CD4-positive, alpha-beta T cell treated with Interleukin-4 for 4 hours (primary cell): ENCODE measurements at regions not wholly inside any gene's neighbourhood (a gene's known extent, or its start where the extent isn't known, plus 50 kb on each side); places are given as distances from the start of the nearest gene placed in this dataset.

Experiments
- DNase-seq: peaks from one replicate; pipeline ENCODE4 v3.0.0-alpha.2; 2020

DNA sequence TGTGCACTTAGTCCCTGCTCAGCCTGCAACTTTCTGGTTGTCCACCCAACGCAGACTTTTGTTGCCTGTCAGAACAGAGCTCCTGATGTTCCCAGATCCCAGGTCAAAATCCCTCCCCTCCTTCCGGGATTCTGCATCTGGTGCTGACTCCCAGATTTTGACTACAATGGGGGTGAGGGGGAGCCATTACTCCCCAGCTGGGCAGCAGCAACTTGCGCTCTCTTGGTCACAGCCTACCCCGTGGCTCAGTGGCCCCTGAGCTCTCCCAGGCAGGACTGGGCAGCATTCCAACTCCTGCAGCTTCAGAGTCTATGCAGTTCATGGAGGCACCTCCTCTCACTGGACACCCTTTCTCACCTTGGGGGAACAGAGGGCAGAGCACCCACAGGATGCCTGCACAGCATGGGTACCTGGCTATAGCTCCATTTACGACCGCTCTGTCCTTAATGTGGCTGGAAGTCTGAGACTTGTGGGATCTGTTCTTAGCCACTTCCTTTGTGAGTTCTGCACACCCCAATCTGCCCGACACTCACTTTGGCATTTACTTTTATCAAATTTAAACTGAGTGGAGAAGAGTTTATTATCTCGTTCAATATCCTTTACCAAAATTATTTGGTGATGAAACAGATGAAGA lies 545.5 kb upstream of the MGMT start:
- no peak for DNase-seq

GRCh38 chr10:128922172-128922571 lies 544.9 kb upstream of the MGMT start:
- no peak for DNase-seq

DNA sequence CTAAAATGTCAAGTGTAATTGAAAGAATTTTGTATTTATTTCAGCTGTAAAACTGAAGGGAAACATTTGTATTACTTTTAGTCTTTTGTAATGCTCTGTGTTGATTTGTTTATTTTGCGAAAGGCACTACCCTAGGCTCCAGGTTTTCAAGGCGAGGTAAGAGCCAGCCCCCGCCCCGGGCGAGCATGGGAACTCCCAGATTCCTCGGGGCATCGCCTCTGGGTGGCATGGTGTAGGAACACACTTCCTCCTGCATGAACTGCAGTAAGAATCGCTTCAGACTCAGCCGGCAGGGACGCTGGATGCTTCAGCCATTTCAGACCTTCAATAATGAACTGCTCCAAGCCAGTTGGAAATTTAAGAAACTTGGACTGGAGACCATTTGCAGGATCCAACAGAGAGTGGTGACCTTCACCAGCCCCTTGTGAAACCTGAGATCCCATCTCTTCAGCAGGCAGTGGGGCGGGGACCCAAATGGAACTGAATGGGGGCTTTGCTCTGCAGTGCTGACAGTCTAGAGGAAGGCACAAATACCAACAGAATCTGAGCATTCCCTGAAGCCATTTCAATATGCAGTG lies 544.3 kb upstream of the MGMT start:
- DNase-seq, result no peak

DNA sequence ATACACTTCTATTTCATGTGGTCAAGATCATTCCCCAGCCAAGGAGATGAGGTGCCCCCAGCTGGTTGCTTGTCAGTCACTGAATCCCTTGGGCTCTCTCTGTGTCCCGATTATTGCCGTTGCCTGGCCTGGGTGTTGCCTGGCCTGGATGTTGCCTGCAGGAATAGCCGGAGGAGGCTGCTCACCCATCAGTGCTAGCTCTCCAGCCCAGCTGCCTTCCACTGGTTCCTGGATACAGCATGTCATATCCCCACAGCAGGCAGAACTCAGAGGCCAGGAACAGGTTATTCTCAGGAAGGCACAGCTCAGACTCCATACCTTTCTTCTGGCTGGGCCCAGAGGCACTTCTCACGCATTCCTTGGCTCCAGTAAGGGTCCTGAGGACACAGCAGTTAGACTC lies 542.1 kb upstream of the MGMT start:
- DNase-seq, result no peak

- no peak for DNase-seq
These were observed 540.3 kb upstream of the MGMT start for GRCh38 chr10:128926711-128927110.

- DNase-seq, result no peak
These were observed 539.4 kb upstream of the MGMT start for GRCh38 chr10:128927497-128928161.

- DNase-seq, result no peak
These were observed 538.7 kb upstream of the MGMT start for GRCh38 chr10:128928231-128928836.

- DNase-seq, result no peak
These were observed 537.9 kb upstream of the MGMT start for GRCh38 chr10:128929131-128929530.

GRCh38 chr10:128929767-128930166 lies 537.3 kb upstream of the MGMT start:
- no peak for DNase-seq

DNA sequence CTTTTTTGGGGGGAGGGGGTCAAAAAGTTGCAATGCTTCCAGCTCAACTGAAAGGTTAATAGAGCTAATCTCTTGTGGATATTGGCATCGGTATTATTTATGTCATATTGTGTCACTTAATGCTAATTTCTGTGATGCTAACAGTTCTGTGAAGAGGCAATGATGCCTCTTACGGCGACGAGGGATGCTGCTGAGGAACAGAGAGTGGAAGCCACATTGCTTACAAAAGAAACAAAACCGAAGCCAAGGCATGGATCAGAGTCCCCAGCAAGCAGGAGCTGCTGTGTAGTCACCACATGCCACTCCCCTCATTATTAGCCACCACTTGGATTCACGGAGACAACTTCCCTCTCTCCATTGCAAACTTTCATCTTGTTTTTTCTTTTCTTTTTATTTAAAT lies 536.5 kb upstream of the MGMT start:
- no peak for DNase-seq

DNA sequence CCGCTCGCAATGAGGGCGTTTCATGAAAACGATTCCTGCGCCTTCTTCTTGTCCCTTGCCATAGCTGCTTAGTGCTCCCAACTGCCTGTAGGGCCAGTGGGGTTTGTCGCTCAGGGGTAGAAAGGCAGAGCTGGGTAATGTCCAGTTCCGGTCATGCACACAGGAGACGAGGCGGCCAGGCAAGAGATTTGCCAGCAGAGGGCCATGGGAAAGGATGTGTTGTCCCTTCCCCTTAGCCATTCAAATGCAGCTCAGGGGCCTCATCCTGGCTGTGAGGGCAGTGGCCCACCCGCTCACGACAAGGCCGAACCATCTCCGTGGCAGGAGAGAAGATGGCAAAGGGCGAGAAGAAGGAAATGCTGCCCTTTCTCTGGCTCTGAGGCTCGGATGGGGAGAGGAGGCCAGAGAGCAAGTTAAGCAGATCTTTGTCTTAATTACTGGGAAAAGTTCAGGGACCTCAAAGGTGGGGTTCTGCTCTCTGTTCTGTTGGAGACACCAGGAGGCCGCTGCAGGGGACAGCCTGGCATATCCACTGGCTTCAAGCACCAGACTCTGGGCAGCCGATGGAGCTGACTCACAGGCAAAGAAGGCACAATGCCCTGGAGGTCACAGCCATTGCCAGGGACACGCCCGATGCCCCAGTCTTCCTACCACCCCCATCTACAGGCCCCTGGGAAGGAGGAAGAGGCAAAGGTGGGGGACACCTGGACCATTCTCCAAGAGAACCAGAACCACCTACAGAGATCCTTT lies 534.8 kb upstream of the MGMT start:
- DNase-seq, result no peak

- no peak for DNase-seq
These were observed 532.5 kb upstream of the MGMT start for GRCh38 chr10:128934492-128934891.

GRCh38 chr10:128936392-128936791 lies 530.6 kb upstream of the MGMT start:
- no peak for DNase-seq

DNA sequence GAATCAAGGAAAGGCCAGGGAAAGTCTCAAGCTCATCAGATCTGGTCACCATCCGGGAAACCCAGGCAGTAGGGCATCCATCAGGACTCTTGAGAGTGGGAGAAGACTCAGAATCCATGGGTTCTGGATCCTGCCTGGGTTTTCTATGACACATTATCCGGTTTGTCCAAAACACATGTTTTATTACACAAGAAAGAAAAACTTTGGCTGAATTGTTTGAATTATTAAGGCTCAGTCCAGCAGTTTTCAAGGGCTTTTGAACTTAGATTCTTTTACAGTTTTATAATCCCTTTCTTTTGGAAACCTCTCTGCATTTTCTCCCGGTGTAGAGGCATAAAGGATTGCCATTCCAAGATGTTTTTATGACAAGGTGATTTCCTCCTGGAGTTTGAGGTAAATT lies 528.5 kb upstream of the MGMT start:
- no peak for DNase-seq

DNA sequence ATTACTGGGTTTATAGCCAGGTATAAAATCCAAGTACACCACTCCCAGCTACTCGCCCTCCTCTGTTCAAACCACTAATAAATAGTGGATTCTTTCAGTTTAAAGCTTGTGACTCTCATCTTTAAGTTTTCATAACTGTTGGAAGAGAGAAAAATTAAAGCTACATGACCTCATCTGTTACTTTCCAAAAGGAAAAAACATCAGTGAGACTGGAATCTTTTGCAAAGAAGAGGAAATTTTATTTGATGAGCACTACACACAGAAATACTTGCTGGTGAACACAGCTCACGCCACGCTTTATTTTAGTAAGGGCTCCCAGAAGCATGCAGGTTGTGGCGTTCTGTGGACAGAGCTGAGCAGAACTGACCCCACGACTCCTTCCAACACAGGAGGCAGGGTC lies 527.0 kb upstream of the MGMT start:
- no peak for DNase-seq

- DNase-seq, result no peak
These were observed 523.9 kb upstream of the MGMT start for GRCh38 chr10:128943111-128943510.

DNA sequence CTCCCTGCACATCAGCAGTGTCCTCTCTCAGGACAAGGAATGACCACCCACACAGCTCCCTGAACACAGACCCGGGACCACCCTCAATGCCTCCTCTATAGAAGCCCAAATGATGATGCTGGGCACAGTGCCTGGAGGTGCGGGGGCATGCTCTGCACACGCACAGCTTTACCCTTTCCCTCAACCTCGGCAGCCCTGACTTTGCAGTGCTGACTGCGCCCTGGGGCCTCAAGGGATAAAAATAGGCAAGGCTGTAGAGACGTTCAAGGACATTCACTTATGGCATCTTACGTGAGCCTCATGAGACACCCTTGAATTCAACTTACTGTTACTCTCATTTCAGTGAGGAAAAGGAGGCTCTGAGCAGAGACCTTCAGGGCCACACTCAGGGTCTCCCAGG lies 521.6 kb upstream of the MGMT start:
- DNase-seq, result no peak

DNA sequence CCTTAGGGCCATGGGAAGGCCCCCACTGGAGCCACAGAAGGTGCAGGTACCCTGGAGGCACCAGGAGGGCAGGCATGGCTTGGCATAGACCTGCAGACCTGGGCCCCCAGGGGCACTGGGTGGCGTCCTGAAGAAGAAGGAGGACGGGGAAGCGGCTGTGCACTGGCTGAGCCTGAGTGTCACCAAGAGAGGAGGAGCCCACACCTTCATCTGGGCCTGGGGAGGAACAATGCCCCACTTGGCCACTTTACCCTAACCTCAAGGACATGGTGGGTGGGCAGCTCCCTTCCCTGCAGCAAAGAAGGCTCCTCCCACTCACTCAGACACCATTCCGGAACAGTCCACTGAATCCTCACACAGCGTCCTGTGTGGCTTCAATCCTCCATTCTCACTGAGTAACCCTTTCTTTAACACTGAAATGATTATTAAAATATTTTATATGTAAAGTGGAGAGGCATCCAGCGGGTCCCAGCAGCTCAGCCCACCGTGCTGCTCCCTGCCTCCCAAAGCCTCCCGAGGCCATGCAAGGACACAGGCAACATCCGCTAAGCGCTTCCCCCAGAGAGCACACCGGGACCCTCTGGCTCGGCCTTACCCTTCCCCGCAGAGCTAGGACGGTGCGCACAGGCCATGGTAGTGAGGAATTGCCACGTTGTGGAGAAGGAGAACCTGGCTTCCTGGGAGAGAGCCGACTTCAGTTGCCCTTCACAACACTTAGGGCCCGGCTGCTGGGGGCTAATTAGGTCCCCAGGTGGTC lies 516.7 kb upstream of the MGMT start:
- no peak for DNase-seq

- no peak for DNase-seq
These were observed 516.1 kb upstream of the MGMT start for GRCh38 chr10:128950916-128951275.

DNA sequence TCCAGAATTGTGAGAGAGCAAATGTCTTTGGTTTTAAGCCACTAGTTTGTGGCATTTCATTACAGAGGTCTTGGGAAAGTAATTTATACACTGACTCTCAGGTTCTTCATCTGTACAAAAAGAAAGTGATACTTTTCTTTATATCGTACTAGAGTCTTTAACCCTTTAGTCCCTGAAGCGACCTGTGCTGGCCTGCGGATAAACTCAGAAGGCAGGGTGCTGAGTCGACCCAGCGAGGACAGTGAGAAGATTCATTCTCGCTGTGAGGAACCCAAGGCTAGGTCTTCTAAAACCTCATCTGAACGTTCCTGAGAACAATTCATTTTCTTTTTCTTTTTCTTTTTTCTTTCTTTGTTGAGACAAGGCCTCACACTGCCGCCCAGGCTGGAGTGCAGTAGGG lies 514.2 kb upstream of the MGMT start:
- DNase-seq, result no peak

GRCh38 chr10:128956149-128956548 lies 510.9 kb upstream of the MGMT start:
- DNase-seq, result no peak

- no peak for DNase-seq
These were observed 509.8 kb upstream of the MGMT start for GRCh38 chr10:128957221-128957620.
